HG02571 (cell line): ENCODE measurements at regions not wholly inside any gene's neighbourhood (a gene's known extent, or its start where the extent isn't known, plus 50 kb on each side); places are given as distances from the start of the nearest gene placed in this dataset.
"Not testable (repeated sequence)": the region's sequence is repeated elsewhere in the genome, so short reads cannot be mapped to it uniquely, and the experiment has no call there.

Experiments used
- ATAC-seq: cut with Tn5 transposase; IDR thresholded peaks from one replicate; pipeline ENCODE4 v1.9.1; 2021; ENCODE audit warnings: mild to moderate bottlenecking, moderate library complexity; ENCODE audit not compliant: unreplicated experiment

DNA sequence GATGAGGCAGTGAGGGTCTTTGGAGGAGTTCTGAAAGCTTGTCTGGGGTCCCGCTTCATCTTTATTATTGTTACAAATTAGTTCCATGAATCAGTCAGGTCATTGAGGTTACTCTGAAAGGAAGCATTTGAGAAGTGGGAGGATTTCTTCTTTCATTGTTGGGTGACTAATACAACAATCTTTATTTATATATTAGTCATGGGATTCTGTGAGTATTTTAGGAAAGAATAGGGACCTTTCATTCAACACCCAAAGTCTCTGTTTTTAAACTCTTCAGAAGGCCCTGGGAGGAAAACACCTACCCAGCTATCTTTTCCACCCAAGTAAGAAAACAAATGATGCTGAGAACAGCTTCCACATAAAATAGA, 98.3 kb downstream of the SOD2 start:
- no peak for ATAC-seq

DNA sequence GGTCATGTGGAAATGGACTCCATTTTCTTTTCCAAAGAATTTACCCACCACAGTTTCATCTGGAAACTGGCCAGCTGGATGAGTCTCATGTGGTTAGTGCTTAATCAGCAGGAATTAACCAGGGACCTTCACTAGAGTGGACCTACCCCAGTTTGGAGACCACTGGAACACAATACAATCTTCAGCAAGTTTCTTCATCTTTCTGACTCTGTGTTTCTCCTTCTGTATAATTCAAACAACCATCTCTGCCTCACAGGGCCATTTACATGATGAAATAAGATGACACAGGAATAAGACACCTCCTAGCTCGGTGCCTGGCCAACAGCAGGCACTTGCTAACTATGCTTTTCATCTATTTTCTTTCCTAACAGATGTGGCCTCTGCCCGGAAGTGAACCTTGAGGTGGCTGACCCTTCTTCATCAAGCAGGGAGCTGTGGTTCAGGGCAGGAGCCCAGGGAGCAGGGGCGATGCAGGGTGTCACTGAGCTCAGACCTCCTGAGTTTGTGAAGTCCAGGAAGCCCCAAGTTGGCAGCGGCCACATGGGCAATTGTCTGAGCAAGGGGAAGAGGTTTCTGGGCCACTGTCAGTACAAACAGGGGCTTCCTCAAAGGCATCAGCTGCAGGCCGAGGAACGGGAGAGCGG, 98.8 kb downstream of the SOD2 start:
- no peak for ATAC-seq

DNA sequence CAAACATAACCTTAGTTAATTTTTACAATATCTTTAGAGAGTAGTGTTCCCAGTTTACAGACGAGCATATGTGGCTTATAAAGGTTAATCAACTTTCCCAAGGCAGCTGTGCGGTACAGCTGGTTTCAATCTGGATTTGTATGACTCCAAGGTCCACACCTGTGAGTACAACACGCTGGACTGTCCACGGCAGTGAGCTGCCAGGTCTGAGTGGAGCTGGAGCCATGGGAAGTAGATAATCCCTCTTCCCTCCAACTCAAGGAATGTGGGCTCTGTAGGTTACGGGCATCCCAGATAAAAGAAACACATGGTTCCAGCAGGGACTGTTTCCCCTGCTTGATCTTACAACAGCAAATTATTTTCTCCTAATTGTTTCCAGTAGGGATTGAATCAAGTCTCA, 102.2 kb downstream of the SOD2 start:
- ATAC-seq, result no peak

DNA sequence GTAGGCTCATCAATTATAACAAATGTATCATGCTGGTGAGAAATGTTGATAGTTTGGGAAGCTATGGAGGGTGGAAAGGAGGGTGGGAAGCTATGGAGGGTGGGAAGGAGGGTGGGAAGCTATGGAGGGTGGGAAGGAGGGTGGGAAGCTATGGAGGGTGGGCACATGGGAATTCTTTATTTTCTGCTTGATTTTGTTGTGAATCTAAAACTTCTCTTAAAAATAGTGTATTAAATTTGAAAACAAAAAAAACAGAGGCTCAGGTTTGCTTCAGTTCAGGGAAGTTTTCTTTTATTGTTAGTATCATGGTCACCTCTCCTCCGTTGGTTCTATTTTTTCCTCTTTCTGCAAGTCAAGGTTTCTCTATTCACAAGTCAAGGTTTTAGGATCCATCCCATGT, 106.4 kb downstream of the SOD2 start:
- no peak for ATAC-seq

DNA sequence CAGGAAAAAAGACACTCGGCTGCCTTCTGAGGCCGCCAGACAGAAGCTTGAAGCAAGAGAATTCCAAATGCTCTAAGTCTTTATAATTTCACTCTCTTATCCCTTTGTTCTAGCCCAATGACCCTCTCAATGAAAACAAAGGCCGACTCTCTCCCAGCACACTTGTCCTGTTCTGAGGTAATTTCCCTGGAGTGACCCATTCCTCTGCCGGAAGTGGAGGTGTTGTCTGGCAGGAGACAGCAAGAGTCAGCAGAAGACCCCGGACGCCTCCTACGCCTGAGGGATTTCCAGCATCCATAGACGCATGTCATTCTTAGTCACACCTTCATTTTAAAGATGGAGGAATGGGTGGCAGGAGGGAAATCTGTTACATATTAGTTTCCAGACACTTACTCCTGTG, 110.3 kb downstream of the SOD2 start:
- ATAC-seq, result no peak

DNA sequence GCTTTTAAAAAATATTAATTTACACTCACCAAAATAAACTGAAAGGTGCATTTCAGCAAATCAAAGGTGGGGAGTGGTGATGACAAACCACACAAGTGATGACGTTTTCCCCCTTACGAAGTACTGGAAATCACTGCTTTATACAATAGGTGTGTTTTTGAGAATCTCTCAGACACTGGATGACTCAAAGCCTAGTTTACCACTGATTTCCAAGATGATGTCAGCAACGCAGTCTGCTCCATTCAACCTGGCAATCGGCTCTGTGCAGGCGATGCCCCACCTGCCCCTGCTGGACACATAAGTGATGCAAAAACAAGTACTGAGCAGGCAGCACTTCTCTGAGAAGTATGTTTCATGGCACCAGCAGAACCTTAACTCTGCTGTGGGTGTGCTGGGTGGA, 114.4 kb downstream of the SOD2 start:
- ATAC-seq, result no peak

DNA sequence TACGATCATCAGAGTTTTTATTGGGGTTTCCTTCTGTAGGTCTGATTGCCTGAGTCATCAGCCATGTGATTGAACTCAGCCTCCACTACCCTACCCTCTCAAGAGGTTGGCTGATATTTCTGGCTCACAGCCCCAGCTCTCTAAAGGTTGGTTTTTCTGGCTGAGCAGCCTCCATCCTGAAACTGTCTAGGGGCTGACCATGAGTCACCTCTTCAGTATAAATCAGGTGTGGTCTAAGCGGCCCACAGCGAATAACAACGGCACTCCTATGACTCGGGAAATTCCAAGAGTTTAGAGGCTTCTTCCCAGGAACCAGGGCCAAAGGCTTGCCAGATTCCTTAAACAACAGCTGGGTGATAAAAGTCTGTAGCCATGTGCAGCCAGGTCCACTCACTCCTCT, 115.5 kb downstream of the SOD2 start:
- no peak for ATAC-seq

DNA sequence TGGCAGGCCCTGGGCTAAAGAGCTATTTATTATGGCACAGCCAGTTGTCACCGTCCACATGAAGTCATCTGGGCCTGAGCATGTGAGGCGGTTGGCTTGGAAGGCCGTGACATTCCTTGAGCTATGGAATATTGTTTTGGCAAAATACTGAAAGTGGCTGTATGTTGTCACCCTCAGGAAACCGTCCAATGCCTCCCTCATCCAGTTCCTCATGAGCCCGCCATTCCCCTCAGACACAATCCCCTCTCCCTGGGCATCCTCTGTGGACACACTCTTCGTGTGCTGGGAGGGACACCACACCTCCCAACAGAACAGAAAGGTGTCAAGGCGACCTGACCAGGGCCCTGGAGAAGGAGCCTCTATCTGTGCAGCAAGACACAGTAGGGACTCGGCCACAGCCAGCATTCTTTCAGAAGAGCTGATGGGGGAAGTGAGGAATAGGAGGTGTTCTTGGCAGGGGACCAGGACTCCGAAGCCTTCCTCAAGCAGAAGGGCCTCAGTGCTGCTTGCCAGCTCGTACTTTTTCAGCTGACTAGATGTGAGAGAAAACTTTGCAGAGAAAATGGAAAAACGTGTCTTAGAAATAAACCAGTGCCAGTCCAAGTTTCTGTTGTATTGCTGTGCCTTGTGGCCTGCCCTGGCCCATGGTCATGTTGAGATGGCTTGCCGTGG, 120.5 kb downstream of the SOD2 start:
- no peak for ATAC-seq

DNA sequence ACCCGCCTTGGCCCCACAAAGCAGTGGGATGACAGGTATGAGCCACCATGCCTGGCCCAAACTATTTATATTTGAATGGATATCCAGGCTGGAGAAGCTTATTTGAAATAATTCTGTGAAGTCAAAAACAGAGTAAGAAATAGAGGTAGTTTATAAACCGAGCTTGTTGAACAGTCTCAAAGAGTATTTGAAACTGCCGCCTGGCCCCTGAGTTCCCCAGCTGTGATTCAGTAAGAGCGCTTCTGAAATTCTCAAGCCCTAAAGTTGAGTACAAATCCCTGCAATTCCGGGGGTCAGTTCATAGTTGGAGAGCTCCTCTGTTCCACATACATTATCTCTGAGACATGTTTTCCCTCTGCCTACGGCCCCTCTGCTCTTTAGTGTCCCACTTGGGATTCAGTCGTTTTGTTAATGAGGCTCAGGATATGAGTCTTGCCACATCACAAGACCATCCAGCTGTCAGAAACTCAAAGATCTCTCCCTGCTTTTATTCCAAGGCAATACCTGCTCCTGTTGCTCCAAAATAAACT, 127.8 kb downstream of the SOD2 start:
- ATAC-seq, result no peak

DNA sequence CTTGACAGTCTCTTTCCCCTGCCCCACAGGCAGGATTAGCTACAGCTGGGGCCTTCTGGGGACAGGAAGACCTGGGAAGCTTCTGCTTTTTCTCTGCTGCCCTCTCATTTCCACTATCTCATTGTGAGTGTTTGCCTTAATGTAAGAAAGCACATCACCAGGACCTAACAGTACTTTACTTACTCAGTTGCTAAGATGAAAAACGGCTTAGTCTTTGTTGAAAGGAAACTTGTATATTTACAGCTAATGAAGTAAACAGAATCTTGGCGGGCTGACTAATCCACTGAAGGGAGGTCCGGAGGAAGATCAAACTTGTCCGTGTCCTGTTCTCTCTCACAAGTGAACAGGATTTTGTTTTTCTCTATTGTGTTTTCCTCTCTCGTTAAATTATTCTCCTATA, 128.6 kb downstream of the SOD2 start:
- ATAC-seq, result no peak

DNA sequence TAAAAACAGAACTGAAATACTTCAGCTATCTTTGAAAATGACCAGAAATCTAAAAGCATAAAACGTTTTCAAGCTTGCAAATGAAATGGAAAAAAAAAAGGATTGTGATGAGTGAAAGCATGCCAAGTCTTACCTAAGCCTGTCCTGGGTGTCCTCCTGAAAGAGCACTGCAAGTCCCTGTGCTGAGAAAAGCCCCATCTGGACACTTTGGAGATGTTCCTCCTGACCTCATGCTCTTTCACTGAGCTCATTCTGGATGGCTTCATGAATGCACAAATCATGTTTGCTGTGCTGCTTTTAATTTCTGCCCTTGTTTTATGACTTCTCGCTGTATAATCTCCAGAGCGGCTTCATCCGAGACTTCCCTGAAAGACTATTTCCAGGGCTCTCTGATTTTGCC, 136.0 kb downstream of the SOD2 start:
- no peak for ATAC-seq

DNA sequence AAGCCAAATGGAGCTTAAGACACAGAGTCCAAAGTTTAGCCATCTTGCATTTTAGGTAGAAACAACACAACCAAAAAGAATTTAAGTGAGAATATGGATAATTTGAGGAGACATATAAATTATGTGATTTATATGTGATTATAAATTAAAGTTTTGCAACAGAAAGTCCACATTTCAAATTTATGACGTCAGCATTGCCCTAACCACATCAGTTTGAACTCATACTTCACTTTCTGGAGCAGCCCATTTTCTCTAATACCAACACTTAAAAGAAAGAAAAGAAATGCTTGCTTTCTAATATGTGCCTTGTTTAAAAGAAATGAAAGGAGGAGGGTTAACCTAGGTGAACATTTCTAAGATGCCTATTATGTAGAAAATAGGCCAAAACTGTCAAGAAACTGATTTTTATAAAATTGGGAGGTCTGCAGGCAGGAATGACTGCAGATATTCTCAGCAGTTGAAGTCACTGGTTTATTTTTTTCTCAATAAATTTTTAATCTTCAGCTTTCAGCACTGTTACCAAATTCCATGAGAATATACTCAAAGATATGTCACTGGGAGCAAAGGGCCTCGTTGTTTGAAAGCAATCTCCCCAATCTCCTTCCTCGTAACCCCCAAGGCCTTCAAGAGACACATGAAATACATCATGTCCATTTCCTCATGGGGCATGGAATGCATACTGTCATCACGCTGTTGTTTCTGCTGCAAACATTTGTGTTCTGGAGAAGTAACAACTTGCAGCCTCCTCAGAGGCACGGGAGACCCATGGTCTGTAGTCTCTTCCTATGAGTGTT, 137.8 kb downstream of the SOD2 start:
- ATAC-seq, result no peak

DNA sequence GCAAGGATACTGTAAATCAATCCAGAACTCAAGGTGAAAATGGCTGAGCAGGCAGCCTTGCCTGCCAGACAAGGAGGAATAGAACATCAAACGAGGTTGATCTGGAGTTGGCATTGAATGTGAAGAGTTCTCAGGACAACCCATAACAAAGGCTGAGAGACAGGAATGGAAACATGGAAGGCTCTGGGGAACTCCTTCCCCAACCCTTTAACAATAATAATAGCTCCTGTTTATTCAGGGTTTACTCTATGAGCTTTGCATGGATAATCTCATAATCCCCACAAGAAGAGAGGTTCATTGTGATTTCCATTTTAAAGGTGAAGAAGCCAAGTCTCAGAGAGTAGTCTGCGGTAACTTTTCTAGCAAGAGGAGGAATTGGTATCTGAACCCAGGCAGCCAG, 151.7 kb downstream of the SOD2 start:
- no peak for ATAC-seq

DNA sequence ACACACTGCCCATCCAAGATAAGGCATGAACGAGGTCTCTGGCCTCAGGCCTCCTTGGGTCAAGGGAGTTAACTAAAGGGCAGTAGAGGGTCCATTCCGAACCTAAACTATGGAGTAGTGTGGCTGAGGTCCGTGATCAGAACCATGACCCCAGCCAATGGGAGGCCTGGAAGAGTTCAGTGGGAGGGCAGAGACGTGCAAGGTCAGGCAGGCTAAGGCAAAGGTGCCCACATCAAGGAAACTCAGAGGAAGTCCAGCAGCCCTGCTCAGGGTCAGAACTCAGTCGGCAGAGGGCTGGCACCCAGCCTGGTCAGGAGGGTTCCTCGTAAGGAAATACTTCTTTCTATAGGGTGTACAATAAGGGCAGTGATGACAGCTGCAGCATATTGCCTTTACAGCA, 152.2 kb downstream of the SOD2 start:
- no peak for ATAC-seq

DNA sequence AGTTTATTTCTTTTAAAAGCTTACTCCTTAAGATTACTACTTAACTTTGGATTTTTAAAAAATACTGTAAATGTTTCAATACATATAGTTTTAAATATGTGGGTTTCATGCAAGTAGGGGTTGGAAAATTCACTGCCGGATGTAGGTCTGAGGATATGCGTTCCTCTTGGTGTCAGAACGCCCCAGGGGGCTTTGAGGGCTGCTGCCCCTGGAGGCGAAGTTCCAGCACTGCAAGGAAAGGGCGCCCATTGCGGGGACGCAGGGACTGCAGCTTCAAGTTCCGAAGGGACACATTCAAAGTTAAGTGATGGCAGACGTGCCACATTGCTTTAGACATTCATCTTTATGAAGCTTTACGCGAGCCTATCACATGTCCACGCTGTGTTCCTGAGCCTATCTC, 152.9 kb downstream of the SOD2 start:
- ATAC-seq, result no peak

DNA sequence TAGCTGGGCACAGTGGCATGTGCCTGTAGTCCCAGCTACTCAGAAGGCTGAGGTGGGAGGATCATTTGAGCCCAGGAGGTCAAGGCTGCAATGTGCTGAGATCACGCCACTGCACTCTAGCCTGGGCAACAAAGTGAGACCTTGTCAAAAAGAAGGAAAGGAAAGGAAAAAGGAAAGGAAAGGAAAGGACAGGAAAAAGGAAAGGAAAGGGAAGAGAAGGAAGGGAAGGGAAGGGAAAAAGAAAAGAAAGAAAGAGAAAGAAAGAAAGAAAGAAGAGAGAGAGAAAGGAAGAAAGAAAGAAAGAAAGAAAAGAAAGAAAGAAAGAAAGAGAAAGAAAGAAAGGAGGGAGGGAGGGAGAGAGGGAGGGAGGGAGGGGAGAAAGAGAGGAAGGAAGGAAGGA, 155.0 kb downstream of the SOD2 start:
- not testable (repeated sequence) for ATAC-seq

DNA sequence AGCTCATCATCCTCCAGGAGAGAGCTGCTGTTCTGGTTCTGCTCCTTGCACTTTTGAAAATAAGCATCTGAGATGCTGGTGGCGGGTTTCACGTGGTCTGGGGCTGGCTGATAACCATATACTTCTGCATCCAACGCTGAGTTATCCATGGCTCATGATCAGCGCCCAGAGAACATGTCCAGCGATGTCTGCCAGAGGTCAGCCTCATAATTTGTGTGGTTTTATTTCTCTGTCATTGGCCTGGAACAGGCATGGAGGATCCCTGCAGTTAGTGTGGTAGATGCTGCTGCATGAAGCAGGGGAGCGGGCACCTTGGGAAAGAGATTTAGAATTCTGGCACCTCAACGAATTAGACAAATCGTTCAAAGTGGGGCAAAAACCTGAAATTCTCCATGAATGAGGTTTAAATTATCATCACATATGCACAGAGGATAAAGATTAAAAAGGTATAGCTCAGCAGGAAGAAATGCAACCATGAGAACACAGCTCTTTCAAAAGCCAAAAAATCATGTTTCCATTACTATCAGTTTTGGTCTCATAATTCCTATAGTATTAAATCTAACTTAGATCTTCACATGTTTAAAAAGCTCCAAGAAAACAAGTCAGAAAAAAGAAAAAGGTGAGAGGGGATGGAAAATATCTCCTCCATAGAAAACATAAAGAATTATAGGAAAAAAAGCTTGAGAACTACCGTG, 157.2 kb downstream of the SOD2 start:
- no peak for ATAC-seq

DNA sequence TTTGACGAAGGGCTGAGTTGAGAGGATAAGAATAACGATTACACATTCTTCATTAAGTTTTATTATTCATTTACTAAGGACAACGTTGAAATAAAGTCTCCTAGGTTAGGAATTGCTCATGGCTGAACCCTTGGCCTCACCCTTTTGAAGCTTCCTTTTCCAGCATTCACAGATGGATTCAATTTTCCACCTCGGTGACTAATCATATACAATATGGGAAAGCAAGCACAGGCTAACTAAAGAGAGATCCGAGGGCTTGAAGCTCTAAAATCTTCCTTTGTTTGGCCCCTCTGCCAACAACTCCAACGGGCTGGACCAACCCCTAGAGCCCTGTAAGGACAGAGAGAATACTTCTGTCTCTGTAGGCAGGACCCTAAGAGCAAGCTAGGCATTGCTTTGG, 159.5 kb downstream of the SOD2 start:
- no peak for ATAC-seq

DNA sequence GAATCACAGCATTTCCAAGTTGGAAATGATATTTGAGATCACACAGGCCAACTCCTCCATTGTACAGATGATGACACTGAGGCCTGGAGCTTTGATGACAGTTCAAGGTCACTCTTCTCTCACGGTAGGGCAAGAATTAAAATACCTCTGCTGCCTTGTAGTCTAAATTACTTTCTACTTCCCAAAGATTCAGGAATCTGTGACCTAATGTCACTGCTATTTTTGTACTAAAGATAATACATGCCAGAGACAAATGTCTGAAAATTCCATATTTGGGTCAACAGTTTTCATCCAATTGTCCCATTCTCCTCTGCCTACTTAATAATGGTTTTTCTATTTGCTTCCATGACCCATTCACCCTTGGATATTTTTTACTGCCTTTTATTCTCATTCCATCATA, 160.0 kb downstream of the SOD2 start:
- ATAC-seq, result no peak

DNA sequence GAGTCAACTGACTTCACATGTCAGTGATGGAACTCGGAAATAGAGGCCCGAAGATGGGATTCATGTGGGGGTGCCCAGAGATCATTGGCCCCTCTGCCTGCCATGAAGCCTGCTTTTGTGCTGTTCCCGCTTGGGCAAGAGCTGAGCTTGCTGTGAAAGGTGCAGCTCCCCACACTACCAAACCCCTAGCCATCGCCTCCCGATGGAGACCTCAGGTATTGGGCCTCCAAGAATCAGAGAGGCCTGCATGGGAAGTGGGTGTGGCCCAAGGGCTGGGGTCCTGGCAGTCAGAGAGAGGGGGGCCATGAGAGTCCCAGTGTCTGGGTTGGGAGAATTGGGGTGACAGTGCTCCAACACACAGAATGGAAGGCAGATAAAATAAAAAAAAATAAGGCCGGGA, 160.9 kb downstream of the SOD2 start:
- ATAC-seq, result no peak

DNA sequence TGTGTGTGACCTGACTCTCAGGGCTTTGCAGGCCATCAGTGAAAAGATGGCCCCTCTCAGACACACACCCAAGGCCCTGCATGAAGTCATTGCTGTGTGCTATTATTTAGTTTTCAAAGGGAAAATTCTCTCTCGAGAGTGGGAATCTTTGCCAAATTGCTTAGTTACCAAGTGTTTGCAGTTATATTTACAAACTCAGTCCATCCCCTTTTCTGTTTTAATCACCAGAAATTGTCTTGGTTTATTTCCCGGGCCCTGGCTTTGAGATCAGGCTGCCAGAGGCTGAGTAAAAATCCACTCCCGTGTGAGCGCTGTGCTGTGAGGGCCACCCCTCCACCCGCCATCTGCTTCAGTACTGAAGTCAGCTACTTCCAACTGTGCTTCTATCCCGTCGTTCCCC, 163.1 kb downstream of the SOD2 start:
- ATAC-seq, result no peak

DNA sequence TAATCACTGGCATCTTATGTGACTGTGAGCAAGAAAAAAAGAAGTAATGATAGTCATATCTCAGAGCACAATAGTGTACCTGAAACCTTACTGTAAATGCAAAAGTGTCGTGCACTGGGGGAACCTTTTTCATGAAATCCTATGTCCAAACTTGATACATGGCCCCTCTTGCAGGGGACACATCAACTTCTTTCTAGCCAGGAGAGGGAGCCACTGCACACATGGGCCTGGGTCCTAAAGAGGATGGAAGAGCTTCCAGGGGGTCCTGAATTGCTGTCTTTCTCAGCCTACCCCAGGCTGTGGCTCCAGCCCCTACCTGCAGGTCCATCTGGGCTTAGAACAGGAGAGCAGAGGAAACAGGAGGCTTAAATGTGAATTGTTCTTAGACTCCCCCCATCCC, 165.7 kb downstream of the SOD2 start:
- no peak for ATAC-seq
